Choroid plexus epithelial cell (primary cell): ENCODE measurements at regions not wholly inside any gene's neighbourhood (a gene's known extent, or its start where the extent isn't known, plus 50 kb on each side); places are given as distances from the start of the nearest gene placed in this dataset.

Experiments
- DNase-seq: peaks from one replicate; pipeline ENCODE4 v3.0.0-alpha.2; 2010; ENCODE audit warnings: low read depth
- H3K4me3 ChIP-seq: 2 replicates; pipeline ENCODE4 v1.5.1; 2011; ENCODE audit warnings: low read depth, mild to moderate bottlenecking, control low read depth, low read length, moderate library complexity
- CTCF ChIP-seq: conservative IDR thresholded peaks from 2 replicates; pipeline ENCODE4 v1.5.1; 2011; ENCODE audit warnings: low read depth, mild to moderate bottlenecking, control low read depth, inconsistent platforms, low read length, moderate library complexity

GRCh38 chr12:19584732-19585131, 145.4 kb downstream of the AEBP2 start:
- H3K4me3 ChIP-seq = no peak overlapping the region
- no peak for DNase-seq
- no peak for TF ChIP-seq CTCF

- no peak overlapping the region for H3K4me3 ChIP-seq
- TF ChIP-seq CTCF = no peak
- DNase-seq = no peak
These were observed 149.7 kb downstream of the AEBP2 start for GRCh38 chr12:19588951-19589350.

- no peak for TF ChIP-seq CTCF
- no peak for DNase-seq
- H3K4me3 ChIP-seq = no peak overlapping the region
These were observed 152.7 kb downstream of the AEBP2 start for GRCh38 chr12:19591951-19592350.

GRCh38 chr12:19596434-19597166, 157.3 kb downstream of the AEBP2 start:
- no peak for TF ChIP-seq CTCF

GRCh38 chr12:19597167-19598026, 158.1 kb downstream of the AEBP2 start:
- no peak overlapping the region for H3K4me3 ChIP-seq
- DNase-seq = no peak
- no peak for TF ChIP-seq CTCF

More at GRCh38 chr12:19596434-19597166, 157.3 kb downstream of the AEBP2 start:
- no peak for DNase-seq
- no peak overlapping the region for H3K4me3 ChIP-seq

- DNase-seq = no peak
- H3K4me3 ChIP-seq = no peak overlapping the region
- TF ChIP-seq CTCF = no peak
These were observed 166.4 kb downstream of the AEBP2 start for GRCh38 chr12:19605720-19606119.

- no peak for TF ChIP-seq CTCF
- DNase-seq = no peak
- H3K4me3 ChIP-seq = no peak overlapping the region
These were observed 168.7 kb downstream of the AEBP2 start for GRCh38 chr12:19608039-19608438.
